ENCODE measurements at regions not wholly inside any gene's neighbourhood (a gene's known extent, or its start where the extent isn't known, plus 50 kb on each side); places are given as distances from the start of the nearest gene placed in this dataset.

DNA sequence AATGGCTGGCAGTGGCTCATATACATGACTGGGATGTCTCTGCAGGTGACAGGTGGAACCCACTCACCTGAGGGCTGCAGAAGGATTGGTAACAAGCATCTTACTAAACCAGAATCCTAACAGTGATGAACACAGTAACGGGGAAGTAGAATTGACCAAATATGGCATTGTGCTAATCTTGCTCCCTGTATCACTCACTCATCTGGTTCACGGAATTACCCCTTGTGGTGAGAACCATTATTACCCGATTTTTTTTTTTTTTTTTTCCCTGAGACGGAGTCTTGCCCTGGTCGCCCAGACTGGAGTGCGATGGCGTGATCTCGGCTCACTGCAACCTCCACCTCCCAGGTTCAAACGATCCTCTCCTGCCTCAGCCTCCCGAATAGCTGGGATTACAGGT is 69.5 kb downstream of the PTPRS start:
- TF ChIP-seq, protein P1, sequence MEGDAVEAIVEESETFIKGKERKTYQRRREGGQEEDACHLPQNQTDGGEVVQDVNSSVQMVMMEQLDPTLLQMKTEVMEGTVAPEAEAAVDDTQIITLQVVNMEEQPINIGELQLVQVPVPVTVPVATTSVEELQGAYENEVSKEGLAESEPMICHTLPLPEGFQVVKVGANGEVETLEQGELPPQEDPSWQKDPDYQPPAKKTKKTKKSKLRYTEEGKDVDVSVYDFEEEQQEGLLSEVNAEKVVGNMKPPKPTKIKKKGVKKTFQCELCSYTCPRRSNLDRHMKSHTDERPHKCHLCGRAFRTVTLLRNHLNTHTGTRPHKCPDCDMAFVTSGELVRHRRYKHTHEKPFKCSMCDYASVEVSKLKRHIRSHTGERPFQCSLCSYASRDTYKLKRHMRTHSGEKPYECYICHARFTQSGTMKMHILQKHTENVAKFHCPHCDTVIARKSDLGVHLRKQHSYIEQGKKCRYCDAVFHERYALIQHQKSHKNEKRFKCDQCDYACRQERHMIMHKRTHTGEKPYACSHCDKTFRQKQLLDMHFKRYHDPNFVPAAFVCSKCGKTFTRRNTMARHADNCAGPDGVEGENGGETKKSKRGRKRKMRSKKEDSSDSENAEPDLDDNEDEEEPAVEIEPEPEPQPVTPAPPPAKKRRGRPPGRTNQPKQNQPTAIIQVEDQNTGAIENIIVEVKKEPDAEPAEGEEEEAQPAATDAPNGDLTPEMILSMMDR (IDR thresholded peaks at IDR 0.05) = peak in 1 of 6 experiments; percentile 7
- TF ChIP-seq EP300 (IDR thresholded peaks at IDR 0.05) (no peak), POLR2A (IDR thresholded peaks at IDR 0.05) (no peak)
